HCT116 (cell line): ENCODE measurements at regions not wholly inside any gene's neighbourhood (a gene's known extent, or its start where the extent isn't known, plus 50 kb on each side); places are given as distances from the start of the nearest gene placed in this dataset.

Source experiments
- ATAC-seq: fragments of 200-7000 bp; cut with Tn5 transposase; 2 replicates; pipeline ENCODE4 v1.9.1; 2020; ENCODE audit warnings: mild to moderate bottlenecking, moderate library complexity
- BruUV-seq: library from RNA; stranded (reverse); fragments of 400-500 nt; replicated peaks from 2 replicates; lab custom pipeline; 2021; lab: Mats Ljungman, UMichigan
- CTCF ChIA-PET: fragments of 300-600 bp; sonication (Branson Sonifier 250); formaldehyde crosslinking; loops from one replicate; lab custom pipeline; 2021; ENCODE audit warnings: antibody characterized with exemption; lab: Charles Lee
- POLR2A ChIA-PET: fragments of 300-600, 350-600 bp; sonication (Branson Sonifier 250); formaldehyde crosslinking; loops from one replicate; lab custom pipeline; 2021; ENCODE audit warnings: antibody characterized with exemption; lab: Charles Lee
- RAD21 ChIA-PET, 2 experiments: fragments of 300-600 bp; sonication (Branson Sonifier 250); formaldehyde crosslinking; loops; one replicate each; lab custom pipeline; 2023; ENCODE audit warnings: low total read pairs in 2 of 2; ENCODE audit not compliant: uncharacterized antibody in 2 of 2, unreplicated experiment in 2 of 2, low non-redundant PET in 1 of 2; lab: Charles Lee
- DNase-seq: peaks from one replicate; pipeline ENCODE4 v3.0.0-alpha.2; 2010; ENCODE audit warnings: low read depth, low spot score
- H2AFZ ChIP-seq: fragments of 200-600 bp; shearing (Covaris generic), sonication (generic); 2 replicates; pipeline ENCODE4 v1.6.1; 2017; ENCODE audit warnings: low read depth, mixed run types, mixed read lengths, antibody characterized with exemption, low read length; ENCODE audit not compliant: poor library complexity, severe bottlenecking
- H3K27ac ChIP-seq: 2 replicates; pipeline ENCODE4 v1.5.1; 2012; ENCODE audit warnings: low read depth, low read length
- H3K27me3 ChIP-seq: fragments of 200-600 bp; sonication (generic); 2 replicates; pipeline ENCODE4 v1.6.1; 2016; ENCODE audit warnings: mixed run types, low read length, mixed read lengths; ENCODE audit not compliant: insufficient read depth
- H3K36me3 ChIP-seq, 2 experiments: fragments of 200-500 bp in 1 of 2; fragments of 200-600 bp in 1 of 2; sonication (Bioruptor generic) in 1 of 2; sonication (generic) in 1 of 2; 2 replicates each; pipeline versions ENCODE4 v1.5.1 to v1.6.1; 2014 to 2016; ENCODE audit warnings: low read length in 2 of 2, inconsistent platforms in 1 of 2, mixed read lengths in 1 of 2, mixed run types in 1 of 2; ENCODE audit not compliant: insufficient read depth in 2 of 2, control insufficient read depth in 1 of 2
- H3K4me1 ChIP-seq, 2 experiments: fragments of 200-600 bp in 1 of 2; sonication (generic) in 1 of 2; 2 replicates each; pipeline versions ENCODE4 v1.5.1 to v1.6.1; 2012 to 2017; ENCODE audit warnings: low read length in 2 of 2, inconsistent platforms in 1 of 2, mild to moderate bottlenecking in 1 of 2, mixed read lengths in 1 of 2, mixed run types in 1 of 2, moderate library complexity in 1 of 2; ENCODE audit not compliant: insufficient read depth in 2 of 2, control insufficient read depth in 1 of 2
- H3K4me2 ChIP-seq: fragments of 200-600 bp; sonication (generic); 2 replicates; pipeline ENCODE4 v1.6.1; 2017; ENCODE audit warnings: mixed run types, low read length, mixed read lengths
- H3K4me3 ChIP-seq, 2 experiments: fragments of 200-600 bp in 1 of 2; sonication (generic) in 1 of 2; replicated peaks in 1 of 2; 2 replicates each; pipeline ENCODE4 v1.5.1; 2011 to 2016; ENCODE audit warnings: low read length in 2 of 2, control low read depth in 1 of 2, low read depth in 1 of 2, mild to moderate bottlenecking in 1 of 2, mixed read lengths in 1 of 2, mixed run types in 1 of 2
- H3K79me2 ChIP-seq: fragments of 200-600 bp; sonication (generic); 2 replicates; pipeline ENCODE4 v1.6.1; 2017; ENCODE audit warnings: mild to moderate bottlenecking, mixed run types, low read length, moderate library complexity, mixed read lengths; ENCODE audit not compliant: insufficient read depth
- H3K9ac ChIP-seq: fragments of 200-600 bp; sonication (generic); 2 replicates; pipeline ENCODE4 v1.6.1; 2016; ENCODE audit warnings: low read length, mixed read lengths
- H3K9me2 ChIP-seq: fragments of 200-600 bp; sonication (generic), shearing (Covaris generic); 2 replicates; pipeline ENCODE4 v1.6.1; 2017; ENCODE audit warnings: mixed run types, mild to moderate bottlenecking, moderate library complexity; ENCODE audit not compliant: insufficient read depth
- H3K9me3 ChIP-seq, 2 experiments: fragments of 200-500 bp in 1 of 2; fragments of 200-600 bp in 1 of 2; sonication (Bioruptor generic) in 1 of 2; sonication (generic) in 1 of 2; 2 replicates each; pipeline ENCODE4 v1.6.1; 2014 to 2017; ENCODE audit warnings: low read length in 2 of 2, mixed read lengths in 2 of 2, inconsistent platforms in 1 of 2, low read depth in 1 of 2, mild to moderate bottlenecking in 1 of 2, mixed run types in 1 of 2, moderate library complexity in 1 of 2; ENCODE audit not compliant: control insufficient read depth in 1 of 2, insufficient read depth in 1 of 2
- H4K20me1 ChIP-seq: fragments of 200-600 bp; sonication (generic), shearing (Covaris generic); 2 replicates; pipeline ENCODE4 v1.6.1; 2017; ENCODE audit warnings: mixed run types, mild to moderate bottlenecking, moderate library complexity; ENCODE audit not compliant: insufficient read depth
- CBX3 ChIP-seq: IDR thresholded peaks from 2 replicates; pipeline ENCODE4 v1.6.1; 2012; ENCODE audit warnings: low read depth
- CEBPB ChIP-seq: IDR thresholded peaks from 2 replicates; pipeline ENCODE4 v1.6.1; 2012; ENCODE audit warnings: low read depth
- ELF1 ChIP-seq: IDR thresholded peaks from 2 replicates; pipeline ENCODE4 v1.6.1; 2012; ENCODE audit warnings: low read depth, borderline replicate concordance
- EZH2 ChIP-seq: fragments of 200-600 bp; sonication (generic); IDR thresholded peaks from 2 replicates; pipeline ENCODE4 v1.6.1; 2017; ENCODE audit warnings: antibody characterized with exemption, mixed run types
- FOSL1 ChIP-seq: IDR thresholded peaks from 2 replicates; pipeline ENCODE4 v1.6.1; 2012; ENCODE audit warnings: low read depth
- JUND ChIP-seq: IDR thresholded peaks from 2 replicates; pipeline ENCODE4 v1.6.1; 2012
- MAX ChIP-seq: IDR thresholded peaks from 2 replicates; pipeline ENCODE4 v1.6.1; 2012
- POLR2A ChIP-seq: IDR thresholded peaks from 2 replicates; pipeline ENCODE4 v1.7.0; 2011; ENCODE audit warnings: borderline replicate concordance; ENCODE audit not compliant: insufficient read depth, insufficient read length; ENCODE audit errors: extremely low read depth
- RAD21 ChIP-seq: IDR thresholded peaks from 2 replicates; pipeline ENCODE4 v1.6.1; 2012; ENCODE audit warnings: low read depth, mild to moderate bottlenecking
- SIN3A ChIP-seq: IDR thresholded peaks from 2 replicates; pipeline ENCODE4 v1.6.1; 2012; ENCODE audit warnings: low read depth
- SP1 ChIP-seq: IDR thresholded peaks from 2 replicates; pipeline ENCODE4 v1.6.1; 2012; ENCODE audit warnings: low read depth
- SRF ChIP-seq: IDR thresholded peaks from 2 replicates; pipeline ENCODE4 v1.6.1; 2012; ENCODE audit warnings: low read depth
- TCF7L2 ChIP-seq: IDR thresholded peaks from 2 replicates; pipeline ENCODE4 v1.7.0; 2011; ENCODE audit warnings: borderline replicate concordance, inconsistent platforms; ENCODE audit not compliant: insufficient read depth, insufficient read length; ENCODE audit errors: extremely low read depth
- YY1 ChIP-seq: IDR thresholded peaks from 2 replicates; pipeline ENCODE4 v1.6.1; 2011; ENCODE audit warnings: low read length, low read depth, moderate library complexity, mild to moderate bottlenecking; ENCODE audit not compliant: insufficient replicate concordance; ENCODE audit errors: extremely low read depth
- ZFX ChIP-seq: fragments of 450-650 bp; IDR thresholded peaks from 2 replicates; pipeline ENCODE4 v1.6.1; 2017
- intact Hi-C: fragments of 100-400 bp; cut with micrococcal nuclease; formaldehyde crosslinking; loops from 2 replicates; pipeline ENCODE4 v1.10.0; 2022
- TF ChIP-seq, protein P1 (sequence below), 3 experiments: fragments of 200-600 bp in 1 of 3; sonication (generic) in 1 of 3; IDR thresholded peaks in 2 of 3; conservative IDR thresholded peaks in 1 of 3; 2 replicates each; pipeline ENCODE4 v1.5.1; 2012 to 2017; ENCODE audit warnings: low read depth in 2 of 3, low read length in 2 of 3, antibody characterized with exemption in 1 of 3, borderline replicate concordance in 1 of 3, control low read depth in 1 of 3, mild to moderate bottlenecking in 1 of 3, mixed read lengths in 1 of 3, mixed run types in 1 of 3, moderate library complexity in 1 of 3; ENCODE audit not compliant: insufficient read depth in 1 of 3
- TF ChIP-seq, protein P2 (sequence below): IDR thresholded peaks from 2 replicates; pipeline ENCODE4 v1.6.1; 2011; ENCODE audit warnings: mild to moderate bottlenecking, low read length, moderate library complexity; ENCODE audit not compliant: insufficient replicate concordance; ENCODE audit errors: extremely low read depth
- TF ChIP-seq, protein P3 (sequence below): IDR thresholded peaks from 2 replicates; pipeline ENCODE4 v1.6.1; 2012; ENCODE audit warnings: low read depth

DNA sequence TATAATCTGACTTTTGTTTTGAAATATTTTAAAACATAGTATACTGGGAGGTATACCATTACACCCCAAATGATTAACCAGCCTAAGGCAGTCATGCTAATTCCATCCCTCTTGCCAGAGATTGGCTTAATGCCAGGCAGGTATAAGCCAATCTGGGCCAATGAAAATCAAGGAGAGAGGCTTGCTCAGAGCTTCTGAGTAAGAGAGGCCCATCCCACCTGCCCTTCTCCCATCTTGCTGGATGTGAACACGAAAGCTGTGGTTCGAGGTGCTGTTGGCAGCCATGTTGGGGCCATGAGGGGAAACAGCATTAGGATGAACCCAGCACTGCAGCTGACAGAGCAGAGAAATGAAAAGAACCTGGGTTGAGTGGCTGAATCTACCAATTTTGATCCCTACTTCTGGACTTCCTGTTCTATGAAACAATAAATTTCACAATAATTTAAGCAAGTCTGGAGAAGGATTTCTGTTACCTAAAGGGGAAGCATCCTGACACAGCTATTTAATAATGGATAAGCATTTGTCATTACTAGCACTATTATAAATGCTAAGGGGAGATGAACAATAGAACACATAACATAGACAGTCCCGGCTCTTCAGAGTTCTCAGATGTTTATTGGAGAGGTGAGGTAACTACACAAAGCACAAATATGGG is 152.3 kb downstream of the CDC5L start:
- BruUV-seq: no TSS peak
- Histone ChIP-seq H3K9ac (no peak overlapping the region), H3K79me2 (no peaks in the 10 kb centered on the region), H2AFZ (no peak overlapping the region), H3K4me1 (no peaks in the 10 kb centered on the region), H4K20me1 (no peaks in the 10 kb centered on the region), H3K4me3 (no peak overlapping the region), H3K9me3 (no peaks in the 10 kb centered on the region), H3K27ac (no peak overlapping the region), H3K27me3 (no peaks in the 10 kb centered on the region), H3K4me2 (no peak overlapping the region), H3K9me2 (no peaks in the 10 kb centered on the region), H3K36me3 (no peaks in the 10 kb centered on the region)
- ATAC-seq: no peak
- POLR2A ChIA-PET: no interaction called here
- intact Hi-C loops: no loop called here
- RAD21 ChIA-PET: no interaction called here
- CTCF ChIA-PET: no interaction called here
- TF ChIP-seq MAX (no peak), SIN3A (no peak), JUND (no peak), SRF (no peak), CEBPB (no peak), ZFX (no peak), EZH2 (no peak), TCF7L2 (no peak), YY1 (no peak), RAD21 (no peak), ELF1 (no peak), POLR2A (no peak), FOSL1 (no peak), CBX3 (no peak), SP1 (no peak)
- TF ChIP-seq, protein P1, sequence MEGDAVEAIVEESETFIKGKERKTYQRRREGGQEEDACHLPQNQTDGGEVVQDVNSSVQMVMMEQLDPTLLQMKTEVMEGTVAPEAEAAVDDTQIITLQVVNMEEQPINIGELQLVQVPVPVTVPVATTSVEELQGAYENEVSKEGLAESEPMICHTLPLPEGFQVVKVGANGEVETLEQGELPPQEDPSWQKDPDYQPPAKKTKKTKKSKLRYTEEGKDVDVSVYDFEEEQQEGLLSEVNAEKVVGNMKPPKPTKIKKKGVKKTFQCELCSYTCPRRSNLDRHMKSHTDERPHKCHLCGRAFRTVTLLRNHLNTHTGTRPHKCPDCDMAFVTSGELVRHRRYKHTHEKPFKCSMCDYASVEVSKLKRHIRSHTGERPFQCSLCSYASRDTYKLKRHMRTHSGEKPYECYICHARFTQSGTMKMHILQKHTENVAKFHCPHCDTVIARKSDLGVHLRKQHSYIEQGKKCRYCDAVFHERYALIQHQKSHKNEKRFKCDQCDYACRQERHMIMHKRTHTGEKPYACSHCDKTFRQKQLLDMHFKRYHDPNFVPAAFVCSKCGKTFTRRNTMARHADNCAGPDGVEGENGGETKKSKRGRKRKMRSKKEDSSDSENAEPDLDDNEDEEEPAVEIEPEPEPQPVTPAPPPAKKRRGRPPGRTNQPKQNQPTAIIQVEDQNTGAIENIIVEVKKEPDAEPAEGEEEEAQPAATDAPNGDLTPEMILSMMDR (IDR thresholded peaks at IDR 0.05 in 2 of 3, conservative IDR thresholded peaks at IDR 0.05 in 1 of 3; ENCODE audit: borderline replicate concordance in 1 of 3, insufficient read depth in 1 of 3, low read depth in 2 of 3, low read length in 2 of 3): no peak
- TF ChIP-seq, protein P2, sequence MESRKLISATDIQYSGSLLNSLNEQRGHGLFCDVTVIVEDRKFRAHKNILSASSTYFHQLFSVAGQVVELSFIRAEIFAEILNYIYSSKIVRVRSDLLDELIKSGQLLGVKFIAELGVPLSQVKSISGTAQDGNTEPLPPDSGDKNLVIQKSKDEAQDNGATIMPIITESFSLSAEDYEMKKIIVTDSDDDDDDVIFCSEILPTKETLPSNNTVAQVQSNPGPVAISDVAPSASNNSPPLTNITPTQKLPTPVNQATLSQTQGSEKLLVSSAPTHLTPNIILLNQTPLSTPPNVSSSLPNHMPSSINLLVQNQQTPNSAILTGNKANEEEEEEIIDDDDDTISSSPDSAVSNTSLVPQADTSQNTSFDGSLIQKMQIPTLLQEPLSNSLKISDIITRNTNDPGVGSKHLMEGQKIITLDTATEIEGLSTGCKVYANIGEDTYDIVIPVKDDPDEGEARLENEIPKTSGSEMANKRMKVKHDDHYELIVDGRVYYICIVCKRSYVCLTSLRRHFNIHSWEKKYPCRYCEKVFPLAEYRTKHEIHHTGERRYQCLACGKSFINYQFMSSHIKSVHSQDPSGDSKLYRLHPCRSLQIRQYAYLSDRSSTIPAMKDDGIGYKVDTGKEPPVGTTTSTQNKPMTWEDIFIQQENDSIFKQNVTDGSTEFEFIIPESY: no peak
- TF ChIP-seq, protein P3, sequence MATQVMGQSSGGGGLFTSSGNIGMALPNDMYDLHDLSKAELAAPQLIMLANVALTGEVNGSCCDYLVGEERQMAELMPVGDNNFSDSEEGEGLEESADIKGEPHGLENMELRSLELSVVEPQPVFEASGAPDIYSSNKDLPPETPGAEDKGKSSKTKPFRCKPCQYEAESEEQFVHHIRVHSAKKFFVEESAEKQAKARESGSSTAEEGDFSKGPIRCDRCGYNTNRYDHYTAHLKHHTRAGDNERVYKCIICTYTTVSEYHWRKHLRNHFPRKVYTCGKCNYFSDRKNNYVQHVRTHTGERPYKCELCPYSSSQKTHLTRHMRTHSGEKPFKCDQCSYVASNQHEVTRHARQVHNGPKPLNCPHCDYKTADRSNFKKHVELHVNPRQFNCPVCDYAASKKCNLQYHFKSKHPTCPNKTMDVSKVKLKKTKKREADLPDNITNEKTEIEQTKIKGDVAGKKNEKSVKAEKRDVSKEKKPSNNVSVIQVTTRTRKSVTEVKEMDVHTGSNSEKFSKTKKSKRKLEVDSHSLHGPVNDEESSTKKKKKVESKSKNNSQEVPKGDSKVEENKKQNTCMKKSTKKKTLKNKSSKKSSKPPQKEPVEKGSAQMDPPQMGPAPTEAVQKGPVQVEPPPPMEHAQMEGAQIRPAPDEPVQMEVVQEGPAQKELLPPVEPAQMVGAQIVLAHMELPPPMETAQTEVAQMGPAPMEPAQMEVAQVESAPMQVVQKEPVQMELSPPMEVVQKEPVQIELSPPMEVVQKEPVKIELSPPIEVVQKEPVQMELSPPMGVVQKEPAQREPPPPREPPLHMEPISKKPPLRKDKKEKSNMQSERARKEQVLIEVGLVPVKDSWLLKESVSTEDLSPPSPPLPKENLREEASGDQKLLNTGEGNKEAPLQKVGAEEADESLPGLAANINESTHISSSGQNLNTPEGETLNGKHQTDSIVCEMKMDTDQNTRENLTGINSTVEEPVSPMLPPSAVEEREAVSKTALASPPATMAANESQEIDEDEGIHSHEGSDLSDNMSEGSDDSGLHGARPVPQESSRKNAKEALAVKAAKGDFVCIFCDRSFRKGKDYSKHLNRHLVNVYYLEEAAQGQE: no peak
- no peak for DNase-seq
